ENCODE measurements at regions not wholly inside any gene's neighbourhood (a gene's known extent, or its start where the extent isn't known, plus 50 kb on each side); places are given as distances from the start of the nearest gene placed in this dataset.

DNA sequence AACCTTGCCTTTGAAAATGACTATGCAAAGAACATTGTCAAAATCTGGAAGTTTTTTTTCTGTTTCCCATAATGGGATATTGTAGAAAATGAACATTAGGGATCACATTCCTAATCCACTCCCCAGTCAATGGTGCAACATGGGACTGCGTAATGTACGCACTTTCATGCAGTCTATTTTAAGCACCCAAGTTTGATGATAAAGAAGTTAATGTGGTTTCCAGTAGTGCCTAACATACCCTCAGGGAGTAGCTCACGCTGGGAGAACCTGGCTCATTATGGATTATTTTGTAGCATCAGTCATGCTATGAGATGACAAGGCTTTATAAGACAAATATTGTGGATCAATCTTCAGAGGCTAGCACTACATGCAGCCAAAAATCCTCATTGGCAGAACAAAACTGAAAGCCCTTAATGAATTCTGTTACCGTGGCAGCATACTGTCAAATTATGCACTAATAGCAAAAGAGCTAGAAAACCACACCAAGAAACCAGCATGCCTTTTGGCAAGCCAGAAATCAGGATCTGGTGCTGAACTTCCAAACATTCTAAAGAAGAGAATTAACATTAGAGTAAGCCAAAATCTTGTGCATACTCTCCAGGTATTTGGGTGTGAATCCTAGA lies 1392.8 kb upstream of the TENM3 start:
- no peaks in the 10 kb centered on the region for H3K79me2 ChIP-seq (ENCODE audit: insufficient read depth, low read length)
- Mint-ChIP-seq H3K4me1 (ENCODE audit: low read depth, unreplicated experiment) (no peaks in the 10 kb centered on the region), H3K27ac (ENCODE audit: unreplicated experiment) (no peak overlapping the region), H3K4me3 (ENCODE audit: unreplicated experiment) (no peak overlapping the region), H3K27me3 (ENCODE audit: low read depth, unreplicated experiment) (no peaks in the 10 kb centered on the region), H3K9me3 (ENCODE audit: unreplicated experiment) (no peaks in the 10 kb centered on the region), H3K36me3 (ENCODE audit: low read depth, unreplicated experiment) (no peaks in the 10 kb centered on the region)
- no peak for FAIRE-seq
- no peaks in the 10 kb centered on the region for H3K27me3 ChIP-seq (ENCODE audit: insufficient read depth, low read length)
- DNase-seq (ENCODE audit: low read depth): no peak
- no peaks in the 10 kb centered on the region for H3K36me3 ChIP-seq (ENCODE audit: insufficient read depth, low read length)
- H3K4me1 ChIP-seq (ENCODE audit: insufficient read depth, low read length): no peaks in the 10 kb centered on the region
- H4K20me1 ChIP-seq (ENCODE audit: insufficient read depth, low read length): no peaks in the 10 kb centered on the region
- no peak overlapping the region for H3K9ac ChIP-seq (ENCODE audit: low read length)
- TF ChIP-seq EZH2 (IDR thresholded peaks at IDR 0.05; ENCODE audit: insufficient read depth, low read length): no peak
- TF ChIP-seq, protein P1, sequence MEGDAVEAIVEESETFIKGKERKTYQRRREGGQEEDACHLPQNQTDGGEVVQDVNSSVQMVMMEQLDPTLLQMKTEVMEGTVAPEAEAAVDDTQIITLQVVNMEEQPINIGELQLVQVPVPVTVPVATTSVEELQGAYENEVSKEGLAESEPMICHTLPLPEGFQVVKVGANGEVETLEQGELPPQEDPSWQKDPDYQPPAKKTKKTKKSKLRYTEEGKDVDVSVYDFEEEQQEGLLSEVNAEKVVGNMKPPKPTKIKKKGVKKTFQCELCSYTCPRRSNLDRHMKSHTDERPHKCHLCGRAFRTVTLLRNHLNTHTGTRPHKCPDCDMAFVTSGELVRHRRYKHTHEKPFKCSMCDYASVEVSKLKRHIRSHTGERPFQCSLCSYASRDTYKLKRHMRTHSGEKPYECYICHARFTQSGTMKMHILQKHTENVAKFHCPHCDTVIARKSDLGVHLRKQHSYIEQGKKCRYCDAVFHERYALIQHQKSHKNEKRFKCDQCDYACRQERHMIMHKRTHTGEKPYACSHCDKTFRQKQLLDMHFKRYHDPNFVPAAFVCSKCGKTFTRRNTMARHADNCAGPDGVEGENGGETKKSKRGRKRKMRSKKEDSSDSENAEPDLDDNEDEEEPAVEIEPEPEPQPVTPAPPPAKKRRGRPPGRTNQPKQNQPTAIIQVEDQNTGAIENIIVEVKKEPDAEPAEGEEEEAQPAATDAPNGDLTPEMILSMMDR (IDR thresholded peaks at IDR 0.05; ENCODE audit: insufficient read depth, low read depth, low read length): no peak
- no peaks in the 10 kb centered on the region for H3K9me3 ChIP-seq (ENCODE audit: insufficient read depth, low read depth, low read length)
- no peak overlapping the region for H3K4me3 ChIP-seq (ENCODE audit: insufficient read depth, low read depth, low read length)
- no peak overlapping the region for H3K27ac ChIP-seq (ENCODE audit: low read depth, low read length)
- H2AFZ ChIP-seq (ENCODE audit: low read depth, low read length): no peak overlapping the region
- H3K4me2 ChIP-seq (ENCODE audit: low read length): no peak overlapping the region

DNA sequence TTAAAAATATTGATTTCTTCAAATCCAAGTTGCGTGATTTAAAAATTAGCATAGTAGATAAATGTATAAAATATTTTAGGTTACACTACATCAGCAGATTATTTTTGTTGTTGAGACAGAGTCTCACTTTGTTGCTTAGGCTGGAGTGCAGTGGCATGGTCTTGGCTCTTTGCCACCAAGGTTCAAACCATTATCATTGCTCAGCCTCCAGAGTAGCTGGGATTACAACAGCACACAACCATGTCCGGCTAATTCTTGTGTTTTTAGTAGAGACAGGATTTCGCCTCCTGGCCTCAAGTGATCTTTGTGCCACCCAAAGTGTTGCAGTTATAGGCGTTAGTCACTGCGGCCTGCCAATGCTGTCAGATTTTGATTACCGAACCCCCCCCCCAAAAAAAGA lies 1390.5 kb upstream of the TENM3 start:
- Mint-ChIP-seq H3K27ac (ENCODE audit: unreplicated experiment) (no peak overlapping the region), H3K27me3 (ENCODE audit: low read depth, unreplicated experiment) (no peaks in the 10 kb centered on the region), H3K4me3 (ENCODE audit: unreplicated experiment) (no peak overlapping the region), H3K4me1 (ENCODE audit: low read depth, unreplicated experiment) (no peaks in the 10 kb centered on the region), H3K9me3 (ENCODE audit: unreplicated experiment) (peaks cover 4% of the 10 kb centered on the region), H3K36me3 (ENCODE audit: low read depth, unreplicated experiment) (no peaks in the 10 kb centered on the region)
- Histone ChIP-seq H2AFZ (ENCODE audit: low read depth, low read length) (no peak overlapping the region), H3K4me2 (ENCODE audit: low read length) (no peak overlapping the region), H3K9ac (ENCODE audit: low read length) (no peak overlapping the region), H3K9me3 (ENCODE audit: insufficient read depth, low read depth, low read length) (no peaks in the 10 kb centered on the region), H3K27me3 (ENCODE audit: insufficient read depth, low read length) (no peaks in the 10 kb centered on the region), H4K20me1 (ENCODE audit: insufficient read depth, low read length) (no peaks in the 10 kb centered on the region), H3K27ac (ENCODE audit: low read depth, low read length) (no peak overlapping the region), H3K4me1 (ENCODE audit: insufficient read depth, low read length) (no peaks in the 10 kb centered on the region), H3K36me3 (ENCODE audit: insufficient read depth, low read length) (no peaks in the 10 kb centered on the region), H3K79me2 (ENCODE audit: insufficient read depth, low read length) (no peaks in the 10 kb centered on the region), H3K4me3 (ENCODE audit: insufficient read depth, low read depth, low read length) (no peak overlapping the region)
- FAIRE-seq (no peak), DNase-seq (ENCODE audit: low read depth) (no peak)
- no peak for TF ChIP-seq EZH2 (IDR thresholded peaks at IDR 0.05; ENCODE audit: insufficient read depth, low read length)
- TF ChIP-seq, protein P1 (IDR thresholded peaks at IDR 0.05; ENCODE audit: insufficient read depth, low read depth, low read length): no peak

DNA sequence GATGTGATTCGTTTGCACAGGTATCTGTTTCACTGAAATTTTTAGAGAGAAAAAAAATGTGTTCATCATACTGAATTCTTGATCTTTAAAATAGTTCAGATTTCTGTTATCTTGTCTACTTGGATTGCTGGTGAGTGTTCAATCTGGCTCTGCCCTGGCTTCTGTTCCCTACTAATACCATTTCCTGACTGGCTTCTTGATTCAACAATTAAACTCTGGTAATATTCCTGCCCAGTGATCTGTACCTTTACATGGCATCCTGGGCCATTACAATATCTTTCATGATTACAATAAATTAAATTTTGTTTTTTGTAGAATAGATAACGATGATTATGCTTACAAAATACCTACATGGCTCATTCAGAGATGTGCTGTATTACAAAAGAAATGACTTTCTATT lies 1388.0 kb upstream of the TENM3 start:
- Histone ChIP-seq H3K4me2 (ENCODE audit: low read length) (no peak overlapping the region), H3K4me3 (ENCODE audit: insufficient read depth, low read depth, low read length) (no peak overlapping the region), H3K27ac (ENCODE audit: low read depth, low read length) (no peak overlapping the region), H3K9ac (ENCODE audit: low read length) (no peak overlapping the region), H2AFZ (ENCODE audit: low read depth, low read length) (no peak overlapping the region), H3K27me3 (ENCODE audit: insufficient read depth, low read length) (no peaks in the 10 kb centered on the region), H4K20me1 (ENCODE audit: insufficient read depth, low read length) (no peaks in the 10 kb centered on the region), H3K9me3 (ENCODE audit: insufficient read depth, low read depth, low read length) (no peaks in the 10 kb centered on the region), H3K4me1 (ENCODE audit: insufficient read depth, low read length) (no peaks in the 10 kb centered on the region), H3K36me3 (ENCODE audit: insufficient read depth, low read length) (no peaks in the 10 kb centered on the region), H3K79me2 (ENCODE audit: insufficient read depth, low read length) (no peaks in the 10 kb centered on the region)
- peaks cover 4% of the 10 kb centered on the region for H3K9me3 Mint-ChIP-seq (ENCODE audit: unreplicated experiment)
- no peaks in the 10 kb centered on the region for H3K4me1 Mint-ChIP-seq (ENCODE audit: low read depth, unreplicated experiment)
- no peaks in the 10 kb centered on the region for H3K36me3 Mint-ChIP-seq (ENCODE audit: low read depth, unreplicated experiment)
- no peak overlapping the region for H3K4me3 Mint-ChIP-seq (ENCODE audit: unreplicated experiment)
- TF ChIP-seq, protein P1 (IDR thresholded peaks at IDR 0.05; ENCODE audit: insufficient read depth, low read depth, low read length): no peak
- no peak for TF ChIP-seq EZH2 (IDR thresholded peaks at IDR 0.05; ENCODE audit: insufficient read depth, low read length)
- FAIRE-seq (no peak), DNase-seq (ENCODE audit: low read depth) (no peak)
- H3K27ac Mint-ChIP-seq (ENCODE audit: unreplicated experiment): no peak overlapping the region
- H3K27me3 Mint-ChIP-seq (ENCODE audit: low read depth, unreplicated experiment): no peaks in the 10 kb centered on the region
